ENCODE measurements at regions not wholly inside any gene's neighbourhood (a gene's known extent, or its start where the extent isn't known, plus 50 kb on each side); places are given as distances from the start of the nearest gene placed in this dataset.
"Not testable (repeated sequence)": the region's sequence is repeated elsewhere in the genome, so short reads cannot be mapped to it uniquely, and the experiment has no call there.

- TF ChIP-seq, protein P1, sequence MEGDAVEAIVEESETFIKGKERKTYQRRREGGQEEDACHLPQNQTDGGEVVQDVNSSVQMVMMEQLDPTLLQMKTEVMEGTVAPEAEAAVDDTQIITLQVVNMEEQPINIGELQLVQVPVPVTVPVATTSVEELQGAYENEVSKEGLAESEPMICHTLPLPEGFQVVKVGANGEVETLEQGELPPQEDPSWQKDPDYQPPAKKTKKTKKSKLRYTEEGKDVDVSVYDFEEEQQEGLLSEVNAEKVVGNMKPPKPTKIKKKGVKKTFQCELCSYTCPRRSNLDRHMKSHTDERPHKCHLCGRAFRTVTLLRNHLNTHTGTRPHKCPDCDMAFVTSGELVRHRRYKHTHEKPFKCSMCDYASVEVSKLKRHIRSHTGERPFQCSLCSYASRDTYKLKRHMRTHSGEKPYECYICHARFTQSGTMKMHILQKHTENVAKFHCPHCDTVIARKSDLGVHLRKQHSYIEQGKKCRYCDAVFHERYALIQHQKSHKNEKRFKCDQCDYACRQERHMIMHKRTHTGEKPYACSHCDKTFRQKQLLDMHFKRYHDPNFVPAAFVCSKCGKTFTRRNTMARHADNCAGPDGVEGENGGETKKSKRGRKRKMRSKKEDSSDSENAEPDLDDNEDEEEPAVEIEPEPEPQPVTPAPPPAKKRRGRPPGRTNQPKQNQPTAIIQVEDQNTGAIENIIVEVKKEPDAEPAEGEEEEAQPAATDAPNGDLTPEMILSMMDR (IDR thresholded peaks at IDR 0.05; ENCODE audit: low read depth, low read length, missing input control) = not testable (repeated sequence)
- not testable (repeated sequence) for TF ChIP-seq EGR1 (IDR thresholded peaks at IDR 0.05; ENCODE audit: low read depth in 2 of 2); TAF1 (conservative IDR thresholded peaks at IDR 0.05); YY1 (IDR thresholded peaks at IDR 0.05); RAD21 (IDR thresholded peaks at IDR 0.05); GABPA (IDR thresholded peaks at IDR 0.05 in 1 of 2, conservative IDR thresholded peaks at IDR 0.05 in 1 of 2); JUND (IDR thresholded peaks at IDR 0.05); SP1 (IDR thresholded peaks at IDR 0.05); FOXA1 (IDR thresholded peaks at IDR 0.05); HNF4G (IDR thresholded peaks at IDR 0.05); RXRA (IDR thresholded peaks at IDR 0.05)
- TF ChIP-seq, protein P2, sequence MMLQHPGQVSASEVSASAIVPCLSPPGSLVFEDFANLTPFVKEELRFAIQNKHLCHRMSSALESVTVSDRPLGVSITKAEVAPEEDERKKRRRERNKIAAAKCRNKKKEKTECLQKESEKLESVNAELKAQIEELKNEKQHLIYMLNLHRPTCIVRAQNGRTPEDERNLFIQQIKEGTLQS (IDR thresholded peaks at IDR 0.05) = not testable (repeated sequence)
- TF ChIP-seq, protein P3, sequence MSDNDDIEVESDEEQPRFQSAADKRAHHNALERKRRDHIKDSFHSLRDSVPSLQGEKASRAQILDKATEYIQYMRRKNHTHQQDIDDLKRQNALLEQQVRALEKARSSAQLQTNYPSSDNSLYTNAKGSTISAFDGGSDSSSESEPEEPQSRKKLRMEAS (IDR thresholded peaks at IDR 0.05) = not testable (repeated sequence)
- TF ChIP-seq, protein P4, sequence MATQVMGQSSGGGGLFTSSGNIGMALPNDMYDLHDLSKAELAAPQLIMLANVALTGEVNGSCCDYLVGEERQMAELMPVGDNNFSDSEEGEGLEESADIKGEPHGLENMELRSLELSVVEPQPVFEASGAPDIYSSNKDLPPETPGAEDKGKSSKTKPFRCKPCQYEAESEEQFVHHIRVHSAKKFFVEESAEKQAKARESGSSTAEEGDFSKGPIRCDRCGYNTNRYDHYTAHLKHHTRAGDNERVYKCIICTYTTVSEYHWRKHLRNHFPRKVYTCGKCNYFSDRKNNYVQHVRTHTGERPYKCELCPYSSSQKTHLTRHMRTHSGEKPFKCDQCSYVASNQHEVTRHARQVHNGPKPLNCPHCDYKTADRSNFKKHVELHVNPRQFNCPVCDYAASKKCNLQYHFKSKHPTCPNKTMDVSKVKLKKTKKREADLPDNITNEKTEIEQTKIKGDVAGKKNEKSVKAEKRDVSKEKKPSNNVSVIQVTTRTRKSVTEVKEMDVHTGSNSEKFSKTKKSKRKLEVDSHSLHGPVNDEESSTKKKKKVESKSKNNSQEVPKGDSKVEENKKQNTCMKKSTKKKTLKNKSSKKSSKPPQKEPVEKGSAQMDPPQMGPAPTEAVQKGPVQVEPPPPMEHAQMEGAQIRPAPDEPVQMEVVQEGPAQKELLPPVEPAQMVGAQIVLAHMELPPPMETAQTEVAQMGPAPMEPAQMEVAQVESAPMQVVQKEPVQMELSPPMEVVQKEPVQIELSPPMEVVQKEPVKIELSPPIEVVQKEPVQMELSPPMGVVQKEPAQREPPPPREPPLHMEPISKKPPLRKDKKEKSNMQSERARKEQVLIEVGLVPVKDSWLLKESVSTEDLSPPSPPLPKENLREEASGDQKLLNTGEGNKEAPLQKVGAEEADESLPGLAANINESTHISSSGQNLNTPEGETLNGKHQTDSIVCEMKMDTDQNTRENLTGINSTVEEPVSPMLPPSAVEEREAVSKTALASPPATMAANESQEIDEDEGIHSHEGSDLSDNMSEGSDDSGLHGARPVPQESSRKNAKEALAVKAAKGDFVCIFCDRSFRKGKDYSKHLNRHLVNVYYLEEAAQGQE (IDR thresholded peaks at IDR 0.05) = not testable (repeated sequence)
These were observed 1196.5 kb upstream of the FAM98A start for GRCh38 chr2:34795586-34795985.
